Hematopoietic multipotent progenitor cell (in vitro differentiated cells): ENCODE measurements at regions not wholly inside any gene's neighbourhood (a gene's known extent, or its start where the extent isn't known, plus 50 kb on each side); places are given as distances from the start of the nearest gene placed in this dataset.
A peak's percentile ranks its signal among the peaks of the same experiment; 100 is the strongest.
"Not testable (repeated sequence)": the region's sequence is repeated elsewhere in the genome, so short reads cannot be mapped to it uniquely, and the experiment has no call there.

ENCODE experiments used
- DNase-seq, 3 donors: peaks; one replicate each; pipeline ENCODE4 v3.0.0-alpha.2; 2011 to 2015; ENCODE audit warnings: low read depth in 2 of 3, low spot score in 2 of 3

- DNase-seq, result peak in 1 of 3 donors; percentile 32
These were observed 248.8 kb downstream of the HNMT start for GRCh38 chr2:138213084-138213483.

- no peak for DNase-seq
These were observed 249.4 kb downstream of the HNMT start for GRCh38 chr2:138213624-138214023.

- DNase-seq, result no peak
These were observed 251.7 kb downstream of the HNMT start for GRCh38 chr2:138215958-138216357.

- DNase-seq, result no peak
These were observed 253.7 kb downstream of the HNMT start for GRCh38 chr2:138217975-138218374.

GRCh38 chr2:138218397-138218796 is 254.1 kb downstream of the HNMT start:
- no peak for DNase-seq

GRCh38 chr2:138219961-138220360 is 255.7 kb downstream of the HNMT start:
- DNase-seq, result no peak

- DNase-seq, result no peak
These were observed 257.1 kb downstream of the HNMT start for GRCh38 chr2:138221358-138221757.

- no peak for DNase-seq
These were observed 259.0 kb downstream of the HNMT start for GRCh38 chr2:138223319-138223718.

GRCh38 chr2:138227195-138227594 is 262.9 kb downstream of the HNMT start:
- no peak for DNase-seq

- DNase-seq, result no peak
These were observed 263.8 kb downstream of the HNMT start for GRCh38 chr2:138228101-138228500.

- no peak for DNase-seq
These were observed 267.3 kb upstream of the SPOPL start for GRCh38 chr2:138234265-138234664.

GRCh38 chr2:138235041-138235440 is 266.5 kb upstream of the SPOPL start:
- DNase-seq, result no peak

- no peak for DNase-seq
These were observed 265.4 kb upstream of the SPOPL start for GRCh38 chr2:138236142-138236541.

GRCh38 chr2:138237667-138238384 is 263.7 kb upstream of the SPOPL start:
- DNase-seq, result peak in 1 of 3 donors; percentile 47

GRCh38 chr2:138238908-138239307 is 262.7 kb upstream of the SPOPL start:
- DNase-seq, result peak in 1 of 3 donors; percentile 16

GRCh38 chr2:138239902-138240491 is 261.6 kb upstream of the SPOPL start:
- no peak for DNase-seq

- no peak for DNase-seq
These were observed 258.2 kb upstream of the SPOPL start for GRCh38 chr2:138243372-138243771.

- DNase-seq, result no peak
These were observed 257.1 kb upstream of the SPOPL start for GRCh38 chr2:138244501-138244925.

GRCh38 chr2:138245310-138245709 is 256.3 kb upstream of the SPOPL start:
- DNase-seq, result no peak

- no peak for DNase-seq
These were observed 254.3 kb upstream of the SPOPL start for GRCh38 chr2:138247302-138247701.

GRCh38 chr2:138249207-138249606 is 252.4 kb upstream of the SPOPL start:
- DNase-seq, result no peak

GRCh38 chr2:138250843-138251320 is 250.7 kb upstream of the SPOPL start:
- DNase-seq, result not testable (repeated sequence)
